H1 (cell line): ENCODE measurements at regions not wholly inside any gene's neighbourhood (a gene's known extent, or its start where the extent isn't known, plus 50 kb on each side); places are given as distances from the start of the nearest gene placed in this dataset.

ENCODE experiments used
- CTCF ChIA-PET: fragments of 300-600 bp; sonication (Branson Sonifier 250); formaldehyde crosslinking; loops from one replicate; lab custom pipeline; 2021; ENCODE audit not compliant: partially characterized antibody; lab: Charles Lee
- POLR2A ChIA-PET: fragments of 300-600 bp; sonication (Branson Sonifier 250); formaldehyde crosslinking; loops from one replicate; lab custom pipeline; 2021; ENCODE audit warnings: inconsistent platforms; ENCODE audit not compliant: partially characterized antibody; lab: Charles Lee
- DNase-seq, 2 experiments: peaks; one replicate each; pipeline versions ENCODE4 v3.0.0 to v3.0.0-alpha.2; 2010 to 2022; ENCODE audit warnings: low spot score in 2 of 2, low read depth in 1 of 2, mixed read lengths in 1 of 2
- FAIRE-seq: peaks from 2 replicates; lab custom pipeline; 2011; peaks lifted over from hg19 to GRCh38; lab: Jason Lieb, UNC
- H2AFZ ChIP-seq: 2 replicates; pipeline ENCODE4 v1.8.1; 2012; ENCODE audit warnings: low read length, inconsistent platforms
- H2AK5ac ChIP-seq: 2 replicates; pipeline ENCODE4 v1.6.1; 2013; ENCODE audit warnings: low read depth, low read length
- H2BK120ac ChIP-seq: replicated peaks from 2 replicates; pipeline ENCODE3; 2013; ENCODE audit warnings: low read depth, low read length, inconsistent platforms
- H2BK12ac ChIP-seq: 2 replicates; pipeline ENCODE4 v1.6.1; 2013; ENCODE audit warnings: low read depth, low read length
- H2BK15ac ChIP-seq: 2 replicates; pipeline ENCODE4 v1.6.1; 2013; ENCODE audit warnings: low read length
- H2BK20ac ChIP-seq: 2 replicates; pipeline ENCODE4 v1.6.1; 2013; ENCODE audit warnings: low read length
- H2BK5ac ChIP-seq: 2 replicates; pipeline ENCODE4 v1.6.1; 2013; ENCODE audit warnings: low read depth, low read length
- H3K14ac ChIP-seq: 2 replicates; pipeline ENCODE4 v1.6.1; 2013; ENCODE audit warnings: inconsistent platforms; ENCODE audit not compliant: insufficient read length
- H3K18ac ChIP-seq: 2 replicates; pipeline ENCODE4 v1.6.1; 2013; ENCODE audit warnings: low read length; ENCODE audit errors: extremely low read depth
- H3K23ac ChIP-seq: 2 replicates; pipeline ENCODE4 v1.6.1; 2013; ENCODE audit warnings: inconsistent platforms; ENCODE audit not compliant: insufficient read length
- H3K23me2 ChIP-seq: 2 replicates; pipeline ENCODE4 v1.6.1; 2013; ENCODE audit warnings: low read depth, low read length
- H3K27ac ChIP-seq: 2 replicates; pipeline ENCODE4 v1.6.1; 2011; ENCODE audit warnings: low read depth, low read length, inconsistent platforms
- H3K27me3 ChIP-seq, 4 experiments: replicated peaks in 1 of 4; 1 replicate in 1 of 4; 2 replicates in 3 of 4; pipeline versions ENCODE4 v1.6.1 to v1.8.1; 2011 to 2013; ENCODE audit warnings: low read length in 3 of 4, mild to moderate bottlenecking in 3 of 4, inconsistent platforms in 2 of 4, mixed read lengths in 2 of 4, moderate library complexity in 1 of 4; ENCODE audit not compliant: control insufficient read depth in 3 of 4, insufficient read depth in 3 of 4; ENCODE audit errors: extremely low read depth in 1 of 4
- H3K36me3 ChIP-seq, 4 experiments: 2 replicates each; pipeline versions ENCODE4 v1.6.1 to v1.8.1; 2011 to 2013; ENCODE audit warnings: mild to moderate bottlenecking in 4 of 4, low read length in 3 of 4, moderate library complexity in 2 of 4, control low read depth in 1 of 4, inconsistent platforms in 1 of 4; ENCODE audit not compliant: insufficient read depth in 4 of 4, control insufficient read depth in 2 of 4
- H3K4ac ChIP-seq: replicated peaks from 2 replicates; pipeline ENCODE3; 2013; ENCODE audit warnings: low read length, low read depth, mixed read lengths, inconsistent platforms; ENCODE audit not compliant: insufficient read length
- H3K4me1 ChIP-seq, 4 experiments: replicated peaks in 1 of 4; 1 replicate in 1 of 4; 2 replicates in 3 of 4; pipeline versions ENCODE4 v1.6.1 to v1.8.1; 2011 to 2013; ENCODE audit warnings: low read length in 3 of 4, inconsistent platforms in 2 of 4, mixed read lengths in 1 of 4; ENCODE audit not compliant: insufficient read depth in 4 of 4, control insufficient read depth in 3 of 4
- H3K4me2 ChIP-seq, 2 experiments: 2 replicates each; pipeline versions ENCODE4 v1.6.1 to v1.8.1; 2011 to 2013; ENCODE audit warnings: low read depth in 2 of 2, low read length in 2 of 2, control low read depth in 1 of 2, inconsistent platforms in 1 of 2, mild to moderate bottlenecking in 1 of 2; ENCODE audit not compliant: insufficient read depth in 1 of 2
- H3K4me3 ChIP-seq, 4 experiments: fragments of 200-600, 300-600 bp in 1 of 4; sonication (generic), shearing (Covaris generic), sonication (Bioruptor Twin) in 1 of 4; 2 replicates each; pipeline versions ENCODE4 v1.5.1 to v1.8.1; 2011 to 2016; ENCODE audit warnings: low read length in 4 of 4, low read depth in 3 of 4, control low read depth in 2 of 4, inconsistent platforms in 2 of 4, mild to moderate bottlenecking in 2 of 4, mixed read lengths in 1 of 4, moderate library complexity in 1 of 4; ENCODE audit not compliant: insufficient read depth in 2 of 4; ENCODE audit errors: extremely low read depth in 1 of 4
- H3K56ac ChIP-seq: replicated peaks from 2 replicates; pipeline ENCODE3; 2013; ENCODE audit warnings: low read depth, mild to moderate bottlenecking, mixed read lengths, low read length, inconsistent platforms; ENCODE audit not compliant: insufficient read length
- H3K79me1 ChIP-seq: 2 replicates; pipeline ENCODE4 v1.6.1; 2013; ENCODE audit warnings: low read depth, low read length, control low read depth
- H3K79me2 ChIP-seq, 2 experiments: 2 replicates each; pipeline versions ENCODE4 v1.6.1 to v1.8.1; 2012 to 2013; ENCODE audit warnings: low read length in 2 of 2, mild to moderate bottlenecking in 2 of 2, inconsistent platforms in 1 of 2; ENCODE audit not compliant: insufficient read depth in 2 of 2, control insufficient read depth in 1 of 2
- H3K9ac ChIP-seq, 4 experiments: replicated peaks in 1 of 4; 1 replicate in 1 of 4; 2 replicates in 3 of 4; pipeline versions ENCODE4 v1.6.1 to v1.8.1; 2011 to 2013; ENCODE audit warnings: low read depth in 3 of 4, low read length in 3 of 4, control low read depth in 2 of 4, mild to moderate bottlenecking in 2 of 4, moderate library complexity in 2 of 4, inconsistent platforms in 1 of 4; ENCODE audit errors: extremely low read depth in 1 of 4
- H3K9me3 ChIP-seq, 2 experiments: 2 replicates each; pipeline versions ENCODE4 v1.6.1 to v1.8.1; 2012 to 2013; ENCODE audit warnings: mild to moderate bottlenecking in 2 of 2, moderate library complexity in 2 of 2, control low read depth in 1 of 2, inconsistent platforms in 1 of 2, low read depth in 1 of 2, low read length in 1 of 2, mixed read lengths in 1 of 2; ENCODE audit not compliant: insufficient read depth in 2 of 2
- H4K20me1 ChIP-seq, 2 experiments: replicated peaks in 1 of 2; 2 replicates each; pipeline versions ENCODE3 to v1.8.1; 2011 to 2013; ENCODE audit warnings: inconsistent platforms in 2 of 2, low read length in 2 of 2, mild to moderate bottlenecking in 1 of 2; ENCODE audit not compliant: insufficient read depth in 2 of 2, control insufficient read depth in 1 of 2
- H4K5ac ChIP-seq: 2 replicates; pipeline ENCODE4 v1.6.1; 2013; ENCODE audit warnings: low read length, low read depth, mixed read lengths, inconsistent platforms; ENCODE audit not compliant: insufficient read length
- H4K8ac ChIP-seq: 2 replicates; pipeline ENCODE4 v1.8.0; 2013; ENCODE audit warnings: mild to moderate bottlenecking, moderate library complexity, low read length, inconsistent platforms; ENCODE audit not compliant: insufficient read depth; ENCODE audit errors: extremely low read depth
- H4K91ac ChIP-seq: replicated peaks from 2 replicates; pipeline ENCODE3; 2013; ENCODE audit warnings: low read length, mixed read lengths, inconsistent platforms; ENCODE audit not compliant: insufficient read length
- ATF2 ChIP-seq: IDR thresholded peaks from 2 replicates; pipeline ENCODE4 v1.6.1; 2012; ENCODE audit warnings: low read length, inconsistent platforms
- CHD2 ChIP-seq: IDR thresholded peaks from 2 replicates; pipeline ENCODE4 v1.6.1; 2012; ENCODE audit warnings: low read length, improper control_type of control experiment
- E2F6 ChIP-seq: IDR thresholded peaks from 2 replicates; pipeline ENCODE4 v1.6.1; 2012; ENCODE audit warnings: inconsistent platforms
- EP300 ChIP-seq, 2 experiments: IDR thresholded peaks; 1 replicate in 1 of 2; 2 replicates in 1 of 2; pipeline ENCODE4 v1.6.1; 2011 to 2012; ENCODE audit warnings: low read depth in 2 of 2, low read length in 2 of 2, mild to moderate bottlenecking in 2 of 2, borderline replicate concordance in 1 of 2, inconsistent platforms in 1 of 2, moderate library complexity in 1 of 2
- HDAC2 ChIP-seq, 2 experiments: fragments of 300-600 bp in 1 of 2; sonication (generic) in 1 of 2; IDR thresholded peaks; 2 replicates each; pipeline ENCODE4 v1.6.1; 2011 to 2012; ENCODE audit warnings: low read depth in 2 of 2, low read length in 2 of 2, mild to moderate bottlenecking in 2 of 2, moderate library complexity in 2 of 2, borderline replicate concordance in 1 of 2, inconsistent platforms in 1 of 2
- JUND ChIP-seq: IDR thresholded peaks from 2 replicates; pipeline ENCODE4 v1.6.1; 2011; ENCODE audit warnings: mild to moderate bottlenecking, improper control_type of control experiment, low read length
- MAFK ChIP-seq: IDR thresholded peaks from 2 replicates; pipeline ENCODE4 v1.6.1; 2012; ENCODE audit warnings: low read depth, mild to moderate bottlenecking, improper control_type of control experiment, low read length
- MAX ChIP-seq: IDR thresholded peaks from 2 replicates; pipeline ENCODE4 v1.6.1; 2012; ENCODE audit warnings: inconsistent platforms
- SP1 ChIP-seq: IDR thresholded peaks from 2 replicates; pipeline ENCODE4 v1.6.1; 2011; ENCODE audit warnings: low read depth, low read length
- SP4 ChIP-seq: IDR thresholded peaks from 2 replicates; pipeline ENCODE4 v1.6.1; 2012; ENCODE audit warnings: low read length, inconsistent platforms
- TAF7 ChIP-seq: optimal IDR thresholded peaks from 2 replicates; pipeline ENCODE3; 2011; ENCODE audit warnings: low read depth, mild to moderate bottlenecking, inconsistent platforms, low read length, moderate library complexity, borderline replicate concordance
- WGBS, 2 experiments: shearing (Covaris generic) in 1 of 2; methylation state at CpG; one replicate each; pipeline versions ENCODE4 v1.1.6 to v1.1.7; 2013 to 2015; ENCODE audit warnings: low lambda C conversion rate in 2 of 2, mixed read lengths in 2 of 2, inconsistent platforms in 1 of 2, low coverage in 1 of 2, missing lambda C conversion rate in 1 of 2; ENCODE audit not compliant: insufficient replicate concordance in 2 of 2, insufficient coverage in 1 of 2, insufficient read length in 1 of 2; ENCODE audit errors: extremely low coverage in 1 of 2, missing lambda C conversion rate in 1 of 2; 5-methylcytosine and 5-hydroxymethylcytosine counted together

- Histone ChIP-seq H3K79me2 (no peaks in the 10 kb centered on the region), H2BK15ac (no peak overlapping the region), H3K4me2 (no peak overlapping the region), H3K14ac (no peak overlapping the region), H3K23ac (no peak overlapping the region), H3K27ac (no peak overlapping the region), H3K9me3 (no peaks in the 10 kb centered on the region), H4K91ac (no peak overlapping the region), H2BK12ac (no peak overlapping the region), H2BK5ac (no peak overlapping the region), H3K4me3 (no peak overlapping the region), H3K36me3 (no peaks in the 10 kb centered on the region), H3K4ac (no peak overlapping the region), H4K5ac (no peak overlapping the region), H3K18ac (no peak overlapping the region), H4K8ac (no peak overlapping the region), H3K23me2 (no peaks in the 10 kb centered on the region), H2BK120ac (no peak overlapping the region), H3K27me3 (no peaks in the 10 kb centered on the region), H3K9ac (no peak overlapping the region), H3K56ac (no peak overlapping the region), H2AFZ (no peak overlapping the region), H3K79me1 (no peaks in the 10 kb centered on the region), H2BK20ac (no peak overlapping the region), H3K4me1 (no peaks in the 10 kb centered on the region), H2AK5ac (no peak overlapping the region), H4K20me1 (no peaks in the 10 kb centered on the region)
- no peak for DNase-seq
- TF ChIP-seq MAX (no peak), MAFK (no peak), HDAC2 (IDR thresholded peaks at IDR 0.05; ENCODE audit: borderline replicate concordance in 1 of 2, low read depth in 2 of 2, low read length in 2 of 2) (no peak), E2F6 (no peak), SP4 (no peak), JUND (no peak), SP1 (no peak), TAF7 (no peak), ATF2 (no peak), EP300 (IDR thresholded peaks at IDR 0.05; ENCODE audit: borderline replicate concordance in 1 of 2, low read depth in 2 of 2, low read length in 2 of 2) (no peak), CHD2 (no peak)
- 89% methylated on average over 2 of the region's 2 CpGs; no CpG with 5 or more reads in 1 of the 2 experiments for WGBS, 2 experiments
- ChIA-PET CTCF (interaction anchor here (1.2 to 2.0 kb wide), 3 partner anchors 9 to 103 kb away, joined by 3 to 6 read pairs (median 3); no protein-coding TSS in a partner anchor), POLR2A (no interaction called here)
- no peak for FAIRE-seq
These were observed 176.6 kb upstream of the PPP2R3A start for GRCh38 chr3:135788978-135789377.
